HepG2 (cell line): ENCODE measurements at regions not wholly inside any gene's neighbourhood (a gene's known extent, or its start where the extent isn't known, plus 50 kb on each side); places are given as distances from the start of the nearest gene placed in this dataset.

ENCODE experiments used
- DNMT3B ChIP-seq: conservative IDR thresholded peaks from 2 replicates; pipeline ENCODE4 v1.6.1; 2016; ENCODE audit warnings: missing biosample characterization, control low read depth
- DRAP1 ChIP-seq: IDR thresholded peaks from 2 replicates; pipeline ENCODE4 v1.6.1; 2016; ENCODE audit warnings: missing genetic modification reagents, missing compliant biosample characterization
- EED ChIP-seq: sonication (generic); formaldehyde crosslinking; IDR thresholded peaks from 2 replicates; pipeline ENCODE4 v1.5.0; 2020; ENCODE audit warnings: mild to moderate bottlenecking, missing genetic modification reagents
- EHMT2 ChIP-seq: fragments of 200-600 bp; sonication (generic); IDR thresholded peaks from 2 replicates; pipeline ENCODE4 v1.7.0; 2017; ENCODE audit warnings: antibody characterized with exemption, low read depth, low read length, borderline replicate concordance
- HDAC2 ChIP-seq: sonication (generic); formaldehyde crosslinking; IDR thresholded peaks from 2 replicates; pipeline ENCODE4 v1.4.0; 2020; ENCODE audit warnings: missing genetic modification reagents
- KDM6A ChIP-seq: IDR thresholded peaks from 2 replicates; pipeline ENCODE4 v1.6.1; 2016; ENCODE audit warnings: low read depth
- KLF6 ChIP-seq: IDR thresholded peaks from 2 replicates; pipeline ENCODE4 v1.8.0; 2016; ENCODE audit warnings: missing biosample characterization, missing genetic modification reagents
- SRF ChIP-seq: IDR thresholded peaks from 2 replicates; pipeline ENCODE4 v1.6.1; 2011; ENCODE audit warnings: mild to moderate bottlenecking, low read depth, low read length, moderate library complexity
- TMF1 ChIP-seq: sonication (generic); formaldehyde crosslinking; IDR thresholded peaks from 2 replicates; pipeline ENCODE4 v1.8.1; 2022; ENCODE audit warnings: low read depth, missing genetic modification reagents
- ZEB1 ChIP-seq: IDR thresholded peaks from 2 replicates; pipeline ENCODE4 v1.6.1; 2012; ENCODE audit warnings: mild to moderate bottlenecking, low read depth, inconsistent platforms; ENCODE audit not compliant: insufficient replicate concordance
- ZNF121 ChIP-seq: sonication (generic); formaldehyde crosslinking; IDR thresholded peaks from 2 replicates; pipeline ENCODE4 v1.5.0; 2020; ENCODE audit warnings: mild to moderate bottlenecking, missing genetic modification reagents
- ZNF282 ChIP-seq: fragments of 450-650 bp; IDR thresholded peaks from 2 replicates; pipeline ENCODE4 v1.6.1; 2018; ENCODE audit not compliant: partially characterized antibody
- ZNF549 ChIP-seq: sonication (generic); formaldehyde crosslinking; IDR thresholded peaks from 2 replicates; pipeline ENCODE4 v1.5.0; 2020; ENCODE audit warnings: missing genetic modification reagents
- TF ChIP-seq, protein P1 (sequence below): sonication (generic); formaldehyde crosslinking; IDR thresholded peaks from 2 replicates; pipeline ENCODE4 v1.5.1; 2020; ENCODE audit warnings: mild to moderate bottlenecking, missing genetic modification reagents, borderline replicate concordance
- TF ChIP-seq, protein P2 (sequence below): sonication (generic); formaldehyde crosslinking; IDR thresholded peaks from 2 replicates; pipeline ENCODE4 v1.4.0; 2020; ENCODE audit warnings: missing genetic modification reagents, mild to moderate bottlenecking, borderline replicate concordance

DNA sequence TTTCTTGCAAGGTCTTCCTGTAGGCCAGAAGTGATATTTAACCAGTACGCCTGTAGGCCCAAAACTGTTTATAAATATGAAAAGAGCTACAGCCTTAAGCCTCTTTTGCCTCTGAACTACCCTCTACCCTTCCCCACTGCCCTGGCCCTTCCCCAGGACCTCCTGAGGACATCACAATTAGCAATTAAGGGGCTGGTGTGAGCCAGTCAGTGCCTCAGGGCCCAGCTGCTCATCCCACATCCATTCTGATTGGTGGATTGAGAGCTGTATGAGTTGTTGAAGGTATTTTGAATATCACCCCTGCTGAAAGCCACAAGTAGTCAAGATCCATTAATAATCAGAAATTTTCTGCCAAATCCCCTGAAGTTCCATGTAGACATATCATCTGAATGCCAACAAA lies 126.3 kb upstream of the TACR1 start (continued):
- TF ChIP-seq, protein P1, sequence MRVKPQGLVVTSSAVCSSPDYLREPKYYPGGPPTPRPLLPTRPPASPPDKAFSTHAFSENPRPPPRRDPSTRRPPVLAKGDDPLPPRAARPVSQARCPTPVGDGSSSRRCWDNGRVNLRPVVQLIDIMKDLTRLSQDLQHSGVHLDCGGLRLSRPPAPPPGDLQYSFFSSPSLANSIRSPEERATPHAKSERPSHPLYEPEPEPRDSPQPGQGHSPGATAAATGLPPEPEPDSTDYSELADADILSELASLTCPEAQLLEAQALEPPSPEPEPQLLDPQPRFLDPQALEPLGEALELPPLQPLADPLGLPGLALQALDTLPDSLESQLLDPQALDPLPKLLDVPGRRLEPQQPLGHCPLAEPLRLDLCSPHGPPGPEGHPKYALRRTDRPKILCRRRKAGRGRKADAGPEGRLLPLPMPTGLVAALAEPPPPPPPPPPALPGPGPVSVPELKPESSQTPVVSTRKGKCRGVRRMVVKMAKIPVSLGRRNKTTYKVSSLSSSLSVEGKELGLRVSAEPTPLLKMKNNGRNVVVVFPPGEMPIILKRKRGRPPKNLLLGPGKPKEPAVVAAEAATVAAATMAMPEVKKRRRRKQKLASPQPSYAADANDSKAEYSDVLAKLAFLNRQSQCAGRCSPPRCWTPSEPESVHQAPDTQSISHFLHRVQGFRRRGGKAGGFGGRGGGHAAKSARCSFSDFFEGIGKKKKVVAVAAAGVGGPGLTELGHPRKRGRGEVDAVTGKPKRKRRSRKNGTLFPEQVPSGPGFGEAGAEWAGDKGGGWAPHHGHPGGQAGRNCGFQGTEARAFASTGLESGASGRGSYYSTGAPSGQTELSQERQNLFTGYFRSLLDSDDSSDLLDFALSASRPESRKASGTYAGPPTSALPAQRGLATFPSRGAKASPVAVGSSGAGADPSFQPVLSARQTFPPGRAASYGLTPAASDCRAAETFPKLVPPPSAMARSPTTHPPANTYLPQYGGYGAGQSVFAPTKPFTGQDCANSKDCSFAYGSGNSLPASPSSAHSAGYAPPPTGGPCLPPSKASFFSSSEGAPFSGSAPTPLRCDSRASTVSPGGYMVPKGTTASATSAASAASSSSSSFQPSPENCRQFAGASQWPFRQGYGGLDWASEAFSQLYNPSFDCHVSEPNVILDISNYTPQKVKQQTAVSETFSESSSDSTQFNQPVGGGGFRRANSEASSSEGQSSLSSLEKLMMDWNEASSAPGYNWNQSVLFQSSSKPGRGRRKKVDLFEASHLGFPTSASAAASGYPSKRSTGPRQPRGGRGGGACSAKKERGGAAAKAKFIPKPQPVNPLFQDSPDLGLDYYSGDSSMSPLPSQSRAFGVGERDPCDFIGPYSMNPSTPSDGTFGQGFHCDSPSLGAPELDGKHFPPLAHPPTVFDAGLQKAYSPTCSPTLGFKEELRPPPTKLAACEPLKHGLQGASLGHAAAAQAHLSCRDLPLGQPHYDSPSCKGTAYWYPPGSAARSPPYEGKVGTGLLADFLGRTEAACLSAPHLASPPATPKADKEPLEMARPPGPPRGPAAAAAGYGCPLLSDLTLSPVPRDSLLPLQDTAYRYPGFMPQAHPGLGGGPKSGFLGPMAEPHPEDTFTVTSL = no peak
- no peak for TF ChIP-seq ZNF282
- no peak for TF ChIP-seq ZNF549 (CRISPR knock-in tag)
- TF ChIP-seq, protein P2, sequence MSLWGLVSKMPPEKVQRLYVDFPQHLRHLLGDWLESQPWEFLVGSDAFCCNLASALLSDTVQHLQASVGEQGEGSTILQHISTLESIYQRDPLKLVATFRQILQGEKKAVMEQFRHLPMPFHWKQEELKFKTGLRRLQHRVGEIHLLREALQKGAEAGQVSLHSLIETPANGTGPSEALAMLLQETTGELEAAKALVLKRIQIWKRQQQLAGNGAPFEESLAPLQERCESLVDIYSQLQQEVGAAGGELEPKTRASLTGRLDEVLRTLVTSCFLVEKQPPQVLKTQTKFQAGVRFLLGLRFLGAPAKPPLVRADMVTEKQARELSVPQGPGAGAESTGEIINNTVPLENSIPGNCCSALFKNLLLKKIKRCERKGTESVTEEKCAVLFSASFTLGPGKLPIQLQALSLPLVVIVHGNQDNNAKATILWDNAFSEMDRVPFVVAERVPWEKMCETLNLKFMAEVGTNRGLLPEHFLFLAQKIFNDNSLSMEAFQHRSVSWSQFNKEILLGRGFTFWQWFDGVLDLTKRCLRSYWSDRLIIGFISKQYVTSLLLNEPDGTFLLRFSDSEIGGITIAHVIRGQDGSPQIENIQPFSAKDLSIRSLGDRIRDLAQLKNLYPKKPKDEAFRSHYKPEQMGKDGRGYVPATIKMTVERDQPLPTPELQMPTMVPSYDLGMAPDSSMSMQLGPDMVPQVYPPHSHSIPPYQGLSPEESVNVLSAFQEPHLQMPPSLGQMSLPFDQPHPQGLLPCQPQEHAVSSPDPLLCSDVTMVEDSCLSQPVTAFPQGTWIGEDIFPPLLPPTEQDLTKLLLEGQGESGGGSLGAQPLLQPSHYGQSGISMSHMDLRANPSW = no peak
- TF ChIP-seq KLF6 (CRISPR knock-in tag) = no peak
- TF ChIP-seq TMF1 = no peak
- TF ChIP-seq ZEB1 = no peak
- no peak for TF ChIP-seq SRF
- no peak for TF ChIP-seq ZNF121 (CRISPR knock-in tag)
- TF ChIP-seq DRAP1 = no peak
- no peak for TF ChIP-seq EED
- TF ChIP-seq EHMT2 = no peak
- no peak for TF ChIP-seq KDM6A (CRISPR knock-in tag)
- no peak for TF ChIP-seq DNMT3B (CRISPR knock-in tag)
- no peak for TF ChIP-seq HDAC2
- TF ChIP-seq, all 625 proteins: peak for 0
